ENCODE measurements at regions not wholly inside any gene's neighbourhood (a gene's known extent, or its start where the extent isn't known, plus 50 kb on each side); places are given as distances from the start of the nearest gene placed in this dataset.

- DNase-seq: no peak
- no peaks in the 10 kb centered on the region for H3K4me1 ChIP-seq
- intact Hi-C loops (cut with DNase I): no loop called here
- WGBS, 2 donors: 88 to 100% methylated on average over 2 of the region's 2 CpGs
- TF ChIP-seq POLR2A (IDR thresholded peaks at IDR 0.05) (no peak), CTCF (IDR thresholded peaks at IDR 0.05) (no peak)
- H3K4me3 ChIP-seq (replicated peaks in 1 of 3): no peak overlapping the region
- no peaks in the 10 kb centered on the region for H3K9me3 ChIP-seq
- no peaks in the 10 kb centered on the region for H3K36me3 ChIP-seq
- no peaks in the 10 kb centered on the region for H3K27me3 ChIP-seq
- H3K27ac ChIP-seq: no peak overlapping the region
Observed at GRCh38 chr1:195439661-195440060, 1168.6 kb downstream of the KCNT2 start.

DNA sequence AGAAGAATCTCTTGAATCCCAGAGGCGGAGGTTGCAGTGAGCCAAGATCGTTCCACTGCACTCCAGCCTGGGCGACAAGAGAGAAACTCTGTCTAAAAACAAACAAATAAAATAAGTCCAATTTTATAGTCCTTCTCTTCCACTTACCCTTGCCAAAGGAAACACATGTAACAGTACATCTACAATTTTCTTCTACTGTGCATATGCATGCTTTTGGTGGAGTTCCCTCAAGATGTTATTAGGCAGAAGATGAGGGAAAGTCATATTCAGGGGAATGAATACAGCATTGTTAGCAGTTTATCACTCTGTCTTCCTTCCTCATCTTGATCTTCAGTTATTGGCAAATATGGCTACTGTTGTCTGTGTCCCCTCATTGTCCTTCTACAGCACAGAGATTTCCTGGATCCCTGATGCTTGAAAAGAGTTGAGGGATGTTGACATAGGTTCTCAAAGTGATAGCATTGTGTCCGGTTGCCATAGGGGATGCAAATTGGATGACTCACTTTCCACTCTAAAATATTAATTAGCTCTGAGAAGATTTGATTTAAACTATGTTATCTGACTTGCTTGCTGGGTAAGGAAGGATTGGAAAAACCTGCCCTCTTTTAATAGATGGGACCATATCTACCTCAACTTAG is 1173.6 kb downstream of the KCNT2 start:
- no peak overlapping the region for H3K27ac ChIP-seq
- no peaks in the 10 kb centered on the region for H3K27me3 ChIP-seq
- H3K4me3 ChIP-seq (replicated peaks in 1 of 3): no peak overlapping the region
- no peak for DNase-seq
- intact Hi-C loops (cut with DNase I): no loop called here
- TF ChIP-seq CTCF (IDR thresholded peaks at IDR 0.05) (no peak), POLR2A (IDR thresholded peaks at IDR 0.05) (no peak)
- H3K9me3 ChIP-seq: no peaks in the 10 kb centered on the region
- 78 to 88% methylated on average over 4 of the region's 4 CpGs for WGBS, 2 donors
- H3K36me3 ChIP-seq: no peaks in the 10 kb centered on the region
- H3K4me1 ChIP-seq: no peaks in the 10 kb centered on the region

- Histone ChIP-seq H3K27ac (no peak overlapping the region), H3K4me3 (replicated peaks in 1 of 3) (no peak overlapping the region), H3K4me1 (no peaks in the 10 kb centered on the region), H3K36me3 (no peaks in the 10 kb centered on the region), H3K27me3 (no peaks in the 10 kb centered on the region), H3K9me3 (no peaks in the 10 kb centered on the region)
- 95% methylated on average over 1 of the region's 1 CpG for WGBS, 2 donors
- intact Hi-C loops (cut with DNase I): no loop called here
- no peak for DNase-seq
- TF ChIP-seq POLR2A (IDR thresholded peaks at IDR 0.05) (no peak), CTCF (IDR thresholded peaks at IDR 0.05) (no peak)
Observed at GRCh38 chr1:195430826-195431225, 1177.4 kb downstream of the KCNT2 start.

DNA sequence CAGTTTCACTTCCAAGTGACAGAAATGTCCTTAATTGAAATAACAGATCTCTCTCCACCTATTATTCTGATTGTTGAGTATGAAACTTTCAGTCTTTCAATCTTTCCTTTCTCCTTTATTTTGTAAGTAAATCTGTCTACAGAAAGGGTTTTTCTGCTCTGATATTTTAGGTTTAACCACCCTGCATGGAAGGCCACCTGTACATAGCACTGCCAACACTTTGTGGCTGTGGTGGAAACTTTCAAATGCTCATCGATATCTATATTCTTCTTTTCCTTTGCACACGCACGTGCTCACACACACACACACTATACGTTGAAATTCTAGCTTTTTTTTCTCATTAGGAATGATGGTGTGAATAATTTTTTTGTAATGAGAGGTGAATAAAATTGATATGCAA is 1179.3 kb downstream of the KCNT2 start:
- 92 to 93% methylated on average over 4 of the region's 4 CpGs for WGBS, 2 donors
- intact Hi-C loops (cut with DNase I): no loop called here
- H3K36me3 ChIP-seq: no peaks in the 10 kb centered on the region
- H3K9me3 ChIP-seq: no peaks in the 10 kb centered on the region
- no peak overlapping the region for H3K4me3 ChIP-seq (replicated peaks in 1 of 3)
- no peaks in the 10 kb centered on the region for H3K27me3 ChIP-seq
- TF ChIP-seq CTCF (IDR thresholded peaks at IDR 0.05): no peak
- no peak for TF ChIP-seq POLR2A (IDR thresholded peaks at IDR 0.05)
- no peaks in the 10 kb centered on the region for H3K4me1 ChIP-seq
- DNase-seq: no peak
- no peak overlapping the region for H3K27ac ChIP-seq

DNA sequence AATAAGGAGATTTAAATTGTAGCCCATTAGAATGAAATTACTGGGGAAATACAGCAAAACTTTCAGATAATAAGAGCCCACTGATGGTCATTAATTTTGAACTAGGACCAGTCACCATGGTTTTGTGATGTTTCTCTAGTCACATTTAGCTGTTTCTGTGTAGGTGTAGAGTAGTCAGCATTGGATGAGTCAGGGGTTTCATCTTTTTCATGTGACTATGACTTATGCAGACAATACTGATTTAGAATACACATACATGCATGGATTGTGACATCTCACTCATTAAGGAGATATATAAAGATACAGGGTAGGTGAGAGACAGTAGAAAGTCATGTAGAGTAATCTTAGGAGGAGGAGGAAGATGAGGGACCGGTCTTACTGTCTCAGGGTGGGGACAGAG is 1192.7 kb downstream of the KCNT2 start:
- Histone ChIP-seq H3K4me3 (replicated peaks in 1 of 3) (no peak overlapping the region), H3K27ac (no peak overlapping the region), H3K4me1 (no peaks in the 10 kb centered on the region), H3K9me3 (no peaks in the 10 kb centered on the region), H3K27me3 (no peaks in the 10 kb centered on the region), H3K36me3 (no peaks in the 10 kb centered on the region)
- intact Hi-C loops (cut with DNase I): no loop called here
- no peak for TF ChIP-seq POLR2A (IDR thresholded peaks at IDR 0.05)
- no peak for TF ChIP-seq CTCF (IDR thresholded peaks at IDR 0.05)
- DNase-seq: no peak
- WGBS, 2 donors: 91 to 94% methylated on average over 1 of the region's 1 CpG

Data from thyroid gland (tissue), 4 donors.